ENCODE measurements at regions not wholly inside any gene's neighbourhood (a gene's known extent, or its start where the extent isn't known, plus 50 kb on each side); places are given as distances from the start of the nearest gene placed in this dataset.

DNA sequence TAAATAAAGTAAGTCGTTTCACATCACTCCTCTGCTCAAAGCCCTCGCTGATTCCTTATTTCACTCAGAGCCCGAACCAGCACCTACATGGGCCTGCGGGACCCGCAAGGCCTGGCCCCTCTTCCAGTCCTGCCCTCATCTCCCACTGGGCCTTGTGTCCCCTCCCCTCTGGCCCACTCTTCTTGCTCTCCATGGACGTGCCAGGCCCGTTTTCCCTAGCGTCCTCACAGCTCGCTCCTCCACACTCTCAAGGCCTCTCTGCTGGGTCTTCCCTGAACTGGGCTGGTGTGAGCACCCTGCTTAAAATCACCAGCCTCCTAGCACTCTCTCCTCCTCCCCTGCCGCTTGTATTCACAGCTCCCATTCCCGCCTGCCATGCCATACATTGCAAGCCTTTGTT, 237.9 kb downstream of the FOXD2 start:
- no peaks in the 10 kb centered on the region for H3K23me2 ChIP-seq (ENCODE audit: low read depth, low read length)
- H4K20me1 ChIP-seq (replicated peaks in 1 of 2; ENCODE audit: control insufficient read depth in 1 of 2, insufficient read depth in 2 of 2, low read length in 2 of 2) = no peaks in the 10 kb centered on the region
- H4K5ac ChIP-seq (ENCODE audit: insufficient read length, low read depth, low read length) = no peak overlapping the region
- no peak overlapping the region for H3K9ac ChIP-seq (replicated peaks in 1 of 4; ENCODE audit: extremely low read depth in 1 of 4, low read depth in 3 of 4, low read length in 3 of 4)
- DNase-seq (ENCODE audit: low read depth in 1 of 2, low spot score in 2 of 2) = peak in 1 of 2 experiments; percentile 46
- no peak overlapping the region for H2BK20ac ChIP-seq (ENCODE audit: low read length)
- ChIA-PET CTCF (ENCODE audit: partially characterized antibody) (interaction anchor here (0.9 to 4.0 kb wide), 18 partner anchors 10 to 243 kb away, joined by 3 to 24 read pairs (median 4); no protein-coding TSS in a partner anchor), POLR2A (ENCODE audit: partially characterized antibody) (no interaction called here)
- no peak overlapping the region for H2AFZ ChIP-seq (ENCODE audit: low read length)
- H3K18ac ChIP-seq (ENCODE audit: extremely low read depth, low read length) = no peak overlapping the region; the same call in 1 of the 2 replicates
- no peaks in the 10 kb centered on the region for H3K79me2 ChIP-seq (ENCODE audit: control insufficient read depth in 1 of 2, insufficient read depth in 2 of 2, low read length in 2 of 2)
- no peak overlapping the region for H4K8ac ChIP-seq (ENCODE audit: extremely low read depth, insufficient read depth, low read length)
- H3K23ac ChIP-seq (ENCODE audit: insufficient read length) = no peak overlapping the region
- H2BK15ac ChIP-seq (ENCODE audit: low read length) = 0 out of 2 replicates have a peak overlapping the region, but pooled peaks have one; percentile 50
- H3K4ac ChIP-seq (replicated peaks; ENCODE audit: insufficient read length, low read depth, low read length) = no peak overlapping the region
- H3K4me2 ChIP-seq (ENCODE audit: insufficient read depth in 1 of 2, low read depth in 2 of 2, low read length in 2 of 2) = no peak overlapping the region
- 0 out of 2 replicates have a peak overlapping the region, but pooled peaks have one; percentile 27 for H2BK12ac ChIP-seq (ENCODE audit: low read depth, low read length)
- 85% methylated on average over 11 of the region's 11 CpGs; no CpG with 5 or more reads in 1 of the 2 experiments for WGBS, 2 experiments (ENCODE audit: extremely low coverage in 1 of 2, insufficient coverage in 1 of 2, insufficient read length in 1 of 2, insufficient replicate concordance in 2 of 2, low coverage in 1 of 2, low lambda C conversion rate in 2 of 2, missing lambda C conversion rate in 1 of 2)
- no peaks in the 10 kb centered on the region for H3K36me3 ChIP-seq (ENCODE audit: control insufficient read depth in 2 of 4, insufficient read depth in 4 of 4, low read length in 3 of 4)
- H3K27me3 ChIP-seq (replicated peaks in 1 of 4; ENCODE audit: control insufficient read depth in 3 of 4, extremely low read depth in 1 of 4, insufficient read depth in 3 of 4, low read length in 3 of 4) = peaks cover 0 to 7% (median 2%) of the 10 kb centered on the region in 4 experiments; a peak in 2 of 7 replicates
- no peak overlapping the region for H2AK5ac ChIP-seq (ENCODE audit: low read depth, low read length)
- no peak overlapping the region for H3K56ac ChIP-seq (replicated peaks; ENCODE audit: insufficient read length, low read depth, low read length)
- no peak overlapping the region for H4K91ac ChIP-seq (replicated peaks; ENCODE audit: insufficient read length, low read length)
- no peak overlapping the region for H3K14ac ChIP-seq (ENCODE audit: insufficient read length)
- H3K79me1 ChIP-seq (ENCODE audit: low read depth, low read length) = no peaks in the 10 kb centered on the region
- no peak overlapping the region for H2BK5ac ChIP-seq (ENCODE audit: low read depth, low read length)
- H3K4me1 ChIP-seq (replicated peaks in 1 of 4; ENCODE audit: control insufficient read depth in 3 of 4, insufficient read depth in 4 of 4, low read length in 3 of 4) = peaks cover 0 to 4% (median 0%) of the 10 kb centered on the region in 4 experiments; a peak in 1 of 7 replicates
- no peak overlapping the region for H3K27ac ChIP-seq (ENCODE audit: low read depth, low read length)
- no peak overlapping the region for H2BK120ac ChIP-seq (replicated peaks; ENCODE audit: low read depth, low read length)
- FAIRE-seq = no peak
- peaks cover 0 to 5% of the 10 kb centered on the region in 2 experiments; a peak in 1 of 4 replicates for H3K9me3 ChIP-seq (ENCODE audit: insufficient read depth in 2 of 2, low read depth in 1 of 2, low read length in 1 of 2)
- H3K4me3 ChIP-seq (ENCODE audit: extremely low read depth in 1 of 4, insufficient read depth in 2 of 4, low read depth in 3 of 4, low read length in 4 of 4) = no peak overlapping the region
- TF ChIP-seq POLR2AphosphoS5 (IDR thresholded peaks at IDR 0.05; ENCODE audit: low read depth, low read length) = no peak

Data from H1 (cell line).